ENCODE measurements at regions not wholly inside any gene's neighbourhood (a gene's known extent, or its start where the extent isn't known, plus 50 kb on each side); places are given as distances from the start of the nearest gene placed in this dataset.

- TF ChIP-seq, protein P1, sequence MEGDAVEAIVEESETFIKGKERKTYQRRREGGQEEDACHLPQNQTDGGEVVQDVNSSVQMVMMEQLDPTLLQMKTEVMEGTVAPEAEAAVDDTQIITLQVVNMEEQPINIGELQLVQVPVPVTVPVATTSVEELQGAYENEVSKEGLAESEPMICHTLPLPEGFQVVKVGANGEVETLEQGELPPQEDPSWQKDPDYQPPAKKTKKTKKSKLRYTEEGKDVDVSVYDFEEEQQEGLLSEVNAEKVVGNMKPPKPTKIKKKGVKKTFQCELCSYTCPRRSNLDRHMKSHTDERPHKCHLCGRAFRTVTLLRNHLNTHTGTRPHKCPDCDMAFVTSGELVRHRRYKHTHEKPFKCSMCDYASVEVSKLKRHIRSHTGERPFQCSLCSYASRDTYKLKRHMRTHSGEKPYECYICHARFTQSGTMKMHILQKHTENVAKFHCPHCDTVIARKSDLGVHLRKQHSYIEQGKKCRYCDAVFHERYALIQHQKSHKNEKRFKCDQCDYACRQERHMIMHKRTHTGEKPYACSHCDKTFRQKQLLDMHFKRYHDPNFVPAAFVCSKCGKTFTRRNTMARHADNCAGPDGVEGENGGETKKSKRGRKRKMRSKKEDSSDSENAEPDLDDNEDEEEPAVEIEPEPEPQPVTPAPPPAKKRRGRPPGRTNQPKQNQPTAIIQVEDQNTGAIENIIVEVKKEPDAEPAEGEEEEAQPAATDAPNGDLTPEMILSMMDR (IDR thresholded peaks at IDR 0.05; ENCODE audit: insufficient read depth, low read length, poor library complexity, severe bottlenecking), result no peak
- no peak for TF ChIP-seq EZH2phosphoT487 (conservative IDR thresholded peaks at IDR 0.05; ENCODE audit: low read length)
Observed at GRCh38 chr14:39851202-39851601, 419.0 kb upstream of the FBXO33 start.
